Astrocyte (in vitro differentiated cells and primary cell): ENCODE measurements at regions not wholly inside any gene's neighbourhood (a gene's known extent, or its start where the extent isn't known, plus 50 kb on each side); places are given as distances from the start of the nearest gene placed in this dataset.

Experiments
- CTCF ChIP-seq: IDR thresholded peaks from 2 replicates; pipeline ENCODE4 v1.5.1; 2011; ENCODE audit warnings: low read depth, mild to moderate bottlenecking, inconsistent platforms, low read length, moderate library complexity; ENCODE audit not compliant: insufficient read depth
- EZH2 ChIP-seq: IDR thresholded peaks from 2 replicates; pipeline ENCODE4 v1.6.1; 2012; ENCODE audit warnings: mild to moderate bottlenecking, low read length, inconsistent platforms; ENCODE audit not compliant: insufficient read depth

- TF ChIP-seq CTCF = no peak
- no peak for TF ChIP-seq EZH2
These were observed 121.0 kb upstream of the ZNF521 start for GRCh38 chr18:25473008-25473407.
